ENCODE measurements at regions not wholly inside any gene's neighbourhood (a gene's known extent, or its start where the extent isn't known, plus 50 kb on each side); places are given as distances from the start of the nearest gene placed in this dataset.
"Not testable (repeated sequence)": the region's sequence is repeated elsewhere in the genome, so short reads cannot be mapped to it uniquely, and the experiment has no call there.

GRCh38 chr5:72687288-72687687, 129.2 kb upstream of the TNPO1 start:
- no peak overlapping the region for H3K4me3 ChIP-seq
- no peak for TF ChIP-seq POLR2A (IDR thresholded peaks at IDR 0.05)
- ATAC-seq (no peak), DNase-seq (no peak)
- no peak overlapping the region for H3K27ac ChIP-seq
- WGBS (ENCODE audit: insufficient coverage, low coverage, low lambda C conversion rate, missing lambda C conversion rate), result 22% methylated on average over 1 of the region's 1 CpG
- no peaks in the 10 kb centered on the region for H3K27me3 ChIP-seq
- intact Hi-C loops (cut with DNase I), result no loop called here
- no peaks in the 10 kb centered on the region for H3K4me1 ChIP-seq
- no peaks in the 10 kb centered on the region for H3K36me3 ChIP-seq
- H3K9me3 ChIP-seq, result no peaks in the 10 kb centered on the region

- Histone ChIP-seq H3K36me3 (no peaks in the 10 kb centered on the region), H3K27ac (no peak overlapping the region), H3K4me3 (no peak overlapping the region), H3K9me3 (no peaks in the 10 kb centered on the region), H3K27me3 (no peaks in the 10 kb centered on the region), H3K4me1 (no peaks in the 10 kb centered on the region)
- DNase-seq, result no peak
- intact Hi-C loops (cut with DNase I), result no loop called here
- no peak for ATAC-seq
- WGBS (ENCODE audit: insufficient coverage, low coverage, low lambda C conversion rate, missing lambda C conversion rate), result 49% methylated on average over 2 of the region's 2 CpGs
- TF ChIP-seq POLR2A (IDR thresholded peaks at IDR 0.05), result no peak
- no peak for TF ChIP-seq CTCF (IDR thresholded peaks at IDR 0.05)
These were observed 133.9 kb upstream of the TNPO1 start for GRCh38 chr5:72682561-72682960.

GRCh38 chr5:72681781-72682180, 134.7 kb upstream of the TNPO1 start:
- intact Hi-C loops (cut with DNase I), result no loop called here
- DNase-seq (no peak), ATAC-seq (no peak)
- Histone ChIP-seq H3K27me3 (no peaks in the 10 kb centered on the region), H3K36me3 (no peaks in the 10 kb centered on the region), H3K27ac (no peak overlapping the region), H3K4me3 (no peak overlapping the region), H3K4me1 (no peaks in the 10 kb centered on the region), H3K9me3 (no peaks in the 10 kb centered on the region)
- TF ChIP-seq POLR2A (IDR thresholded peaks at IDR 0.05) (no peak), CTCF (IDR thresholded peaks at IDR 0.05) (no peak)
- 82% methylated on average over 2 of the region's 3 CpGs for WGBS (ENCODE audit: insufficient coverage, low coverage, low lambda C conversion rate, missing lambda C conversion rate)

- WGBS (ENCODE audit: insufficient coverage, low coverage, low lambda C conversion rate, missing lambda C conversion rate), result 38% methylated on average over 1 of the region's 1 CpG
- H3K36me3 ChIP-seq, result no peaks in the 10 kb centered on the region
These were observed 139.0 kb upstream of the TNPO1 start for GRCh38 chr5:72677447-72677846.

GRCh38 chr5:72676831-72677230, 139.6 kb upstream of the TNPO1 start:
- H3K4me3 ChIP-seq; ATAC-seq; H3K27ac ChIP-seq; intact Hi-C loops (cut with DNase I); H3K9me3 ChIP-seq; DNase-seq; H3K27me3 ChIP-seq; H3K4me1 ChIP-seq; H3K36me3 ChIP-seq: not testable (repeated sequence)
- 60% methylated on average over 8 of the region's 8 CpGs for WGBS (ENCODE audit: insufficient coverage, low coverage, low lambda C conversion rate, missing lambda C conversion rate)

More at GRCh38 chr5:72677447-72677846, 139.0 kb upstream of the TNPO1 start:
- intact Hi-C loops (cut with DNase I), result no loop called here
- no peaks in the 10 kb centered on the region for H3K27me3 ChIP-seq
- no peak for TF ChIP-seq POLR2A (IDR thresholded peaks at IDR 0.05)
- no peak for TF ChIP-seq CTCF (IDR thresholded peaks at IDR 0.05)
- ATAC-seq (no peak), DNase-seq (no peak)
- no peaks in the 10 kb centered on the region for H3K4me1 ChIP-seq
- H3K9me3 ChIP-seq, result no peaks in the 10 kb centered on the region
- no peak overlapping the region for H3K27ac ChIP-seq
- H3K4me3 ChIP-seq, result no peak overlapping the region

- Histone ChIP-seq H3K4me1 (no peaks in the 10 kb centered on the region), H3K9me3 (no peaks in the 10 kb centered on the region), H3K4me3 (no peak overlapping the region), H3K27ac (no peak overlapping the region), H3K27me3 (no peaks in the 10 kb centered on the region), H3K36me3 (no peaks in the 10 kb centered on the region)
- ATAC-seq (no peak), DNase-seq (no peak)
- intact Hi-C loops (cut with DNase I), result no loop called here
- no peak for TF ChIP-seq POLR2A (IDR thresholded peaks at IDR 0.05)
- no peak for TF ChIP-seq CTCF (IDR thresholded peaks at IDR 0.05)
These were observed 142.8 kb upstream of the TNPO1 start for GRCh38 chr5:72673623-72674022.

All from right lobe of liver (tissue), 6 donors.